DMS53 treated with DMSO at 0.1 percent for 48 hours (cell line): ENCODE measurements at regions not wholly inside any gene's neighbourhood (a gene's known extent, or its start where the extent isn't known, plus 50 kb on each side); places are given as distances from the start of the nearest gene placed in this dataset.
"Not testable (repeated sequence)": the region's sequence is repeated elsewhere in the genome, so short reads cannot be mapped to it uniquely, and the experiment has no call there.

ENCODE experiments used
- DNase-seq: peaks from one replicate; lab custom pipeline; 2025; ENCODE audit not compliant: unreplicated experiment; lab: John Stamatoyannopoulos, UW

GRCh38 chr2:89833116-89833779 lies 1141.8 kb downstream of the RPIA start:
- no peak for DNase-seq

GRCh38 chr2:89833780-89834117 lies 1142.3 kb downstream of the RPIA start:
- no peak for DNase-seq

GRCh38 chr2:89834306-89834705 lies 1142.8 kb downstream of the RPIA start:
- no peak for DNase-seq

DNA sequence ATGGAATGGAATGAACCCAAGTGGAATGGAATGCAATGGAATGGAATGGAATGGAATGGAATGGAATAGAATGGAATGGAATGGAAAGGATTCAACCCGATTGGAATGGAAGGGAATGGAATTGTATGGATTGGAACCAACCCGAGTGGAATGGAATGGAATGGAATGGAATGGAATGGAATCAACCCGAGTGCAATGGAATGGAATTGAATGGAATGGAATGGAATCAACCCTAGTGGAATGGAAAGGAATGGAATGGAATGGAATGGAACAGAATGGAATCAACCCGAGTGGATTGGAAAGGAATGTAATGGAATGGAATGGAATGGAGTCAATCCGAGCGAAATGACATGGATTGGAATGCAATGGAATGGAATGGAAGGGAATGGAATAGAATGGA lies 1144.9 kb downstream of the RPIA start:
- DNase-seq: not testable (repeated sequence)

GRCh38 chr2:89837962-89838625 lies 1146.6 kb downstream of the RPIA start:
- DNase-seq: no peak

DNA sequence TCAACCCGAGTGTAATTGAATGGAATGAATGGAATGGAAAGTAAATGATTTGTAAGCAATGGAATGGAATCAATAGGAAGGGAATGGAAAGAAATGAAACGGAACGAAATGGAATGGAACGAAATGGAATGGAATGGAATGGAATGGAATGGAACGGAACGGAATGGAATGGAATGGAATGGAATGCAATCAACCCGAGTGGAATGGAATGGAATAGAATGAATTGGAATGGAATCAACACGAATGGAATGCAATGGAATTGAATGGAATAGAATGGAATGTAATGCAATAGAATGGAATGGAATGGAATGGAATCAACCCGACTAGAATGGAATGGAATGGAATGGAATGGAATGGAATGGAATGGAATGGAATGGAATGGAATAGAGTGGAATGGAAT lies 1148.7 kb downstream of the RPIA start:
- not testable (repeated sequence) for DNase-seq

DNA sequence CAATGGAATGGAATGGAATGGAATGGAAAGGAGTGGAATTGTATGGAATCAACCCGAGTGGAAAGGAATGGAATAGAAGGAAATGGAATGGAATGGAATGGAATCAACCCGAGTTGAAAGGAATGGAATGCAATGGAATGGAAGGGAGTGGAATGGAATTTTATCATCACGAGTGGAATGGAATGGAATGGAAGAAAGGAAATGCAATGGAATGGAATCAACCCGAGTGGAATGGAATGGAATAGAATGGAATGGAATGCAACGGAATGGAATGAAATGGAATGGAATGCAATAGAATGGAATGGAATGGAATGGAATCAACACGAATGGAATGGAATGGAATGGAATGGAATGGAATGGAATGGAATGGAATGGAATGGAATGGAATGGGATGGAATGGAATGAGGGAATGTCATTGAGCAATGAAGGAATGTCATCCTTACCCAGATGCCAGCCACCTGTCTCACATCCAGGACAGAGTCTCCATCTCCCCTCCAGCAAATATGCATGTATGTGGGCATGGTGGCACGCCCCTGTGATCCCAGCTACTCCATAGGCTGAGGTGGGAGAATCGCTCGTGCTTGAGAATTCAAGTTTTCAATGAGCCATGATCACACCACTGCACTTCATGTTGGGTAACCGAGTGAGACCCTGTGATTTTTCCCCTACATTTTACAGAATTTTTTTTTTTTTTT lies 1149.5 kb downstream of the RPIA start:
- DNase-seq: not testable (repeated sequence)

DNA sequence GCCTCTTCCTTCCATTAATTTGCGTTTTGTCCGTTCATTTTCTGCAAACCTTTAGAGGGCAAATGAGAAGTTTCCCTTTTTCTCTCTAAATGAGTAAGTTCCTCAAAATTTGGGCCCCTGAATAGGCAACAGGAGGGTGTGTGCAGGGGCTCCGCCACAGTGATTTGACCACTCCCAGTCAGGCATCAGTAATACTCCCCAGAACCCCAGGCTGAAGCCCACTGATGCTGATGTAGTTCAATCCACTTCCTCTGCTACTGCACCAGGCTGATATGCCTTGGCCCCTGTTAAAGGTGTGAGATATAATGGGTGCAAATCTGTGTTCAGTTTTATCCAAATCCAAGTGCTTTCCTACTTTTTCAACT lies 1150.0 kb downstream of the RPIA start:
- no peak for DNase-seq

- no peak for DNase-seq
Observed at GRCh38 chr2:89842180-89842908, 1150.9 kb downstream of the RPIA start.

- no peak for DNase-seq
Observed at GRCh38 chr2:89844221-89844943, 1152.9 kb downstream of the RPIA start.

DNA sequence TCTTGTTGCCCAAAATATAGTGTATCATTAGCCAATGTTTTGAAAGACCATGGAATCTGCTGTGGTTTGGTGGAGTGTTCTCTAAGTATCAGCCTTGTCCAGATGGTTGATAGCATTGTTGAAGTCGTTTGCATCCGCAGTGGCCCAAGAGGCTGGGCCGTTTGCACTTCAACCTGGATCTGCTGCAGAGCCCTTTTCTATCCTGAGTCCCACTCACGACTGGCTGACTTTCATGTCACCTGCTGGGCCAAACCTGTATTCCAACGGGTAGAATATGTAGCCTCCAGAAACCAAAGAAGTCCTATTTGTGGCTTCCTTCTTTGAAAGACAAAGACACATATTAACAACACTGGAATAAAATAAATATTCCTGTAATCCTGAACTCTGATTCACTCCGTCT lies 1154.1 kb downstream of the RPIA start:
- DNase-seq: no peak

GRCh38 chr2:89848114-89848513 lies 1156.6 kb downstream of the RPIA start:
- DNase-seq: no peak

DNA sequence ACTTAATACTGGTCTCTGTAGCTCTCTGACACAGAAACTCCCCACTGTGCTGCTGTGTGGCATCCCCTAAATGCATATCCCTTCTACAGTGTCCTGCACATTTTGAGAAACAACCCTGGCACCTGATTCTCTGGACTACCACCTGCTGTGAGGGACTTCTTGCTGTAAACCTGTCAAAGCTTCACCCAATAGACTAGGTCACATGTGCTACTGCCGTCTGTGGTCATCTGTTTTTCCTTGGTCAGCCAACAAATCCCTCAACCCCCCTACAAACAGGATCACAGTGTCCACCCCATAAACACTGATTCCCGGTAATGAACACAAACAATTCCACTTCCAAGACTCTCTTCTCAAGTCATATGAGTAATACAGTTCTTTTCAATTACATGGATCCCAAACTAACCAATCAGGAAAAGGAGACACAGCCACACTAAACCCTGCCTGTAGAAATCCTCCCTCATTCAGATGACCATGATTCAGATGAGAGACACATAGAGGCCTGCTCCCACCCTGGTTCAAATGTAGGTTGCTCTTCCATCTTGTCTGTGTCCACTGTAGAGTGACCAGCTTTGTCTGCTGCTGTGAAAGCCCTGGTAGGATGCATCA lies 1157.4 kb downstream of the RPIA start:
- DNase-seq: no peak

DNA sequence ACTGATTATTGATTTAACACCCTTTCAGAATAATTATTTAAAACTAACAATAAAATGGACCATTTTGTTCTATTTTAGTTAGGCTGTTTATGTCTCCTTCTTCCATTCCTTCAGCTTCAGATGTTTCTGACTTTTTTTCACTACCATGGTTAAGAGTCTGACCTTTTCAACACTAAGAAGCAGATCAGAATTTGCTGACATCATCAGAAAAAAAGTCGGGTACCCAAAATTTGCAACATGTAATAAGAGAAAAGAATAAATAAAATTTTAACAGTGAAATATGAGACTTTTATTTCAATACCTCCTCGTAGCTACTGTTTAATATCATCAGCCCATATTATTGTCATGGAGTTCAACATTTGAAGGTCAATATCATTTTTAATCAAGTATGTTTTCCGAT lies 1158.3 kb downstream of the RPIA start:
- DNase-seq: no peak

DNA sequence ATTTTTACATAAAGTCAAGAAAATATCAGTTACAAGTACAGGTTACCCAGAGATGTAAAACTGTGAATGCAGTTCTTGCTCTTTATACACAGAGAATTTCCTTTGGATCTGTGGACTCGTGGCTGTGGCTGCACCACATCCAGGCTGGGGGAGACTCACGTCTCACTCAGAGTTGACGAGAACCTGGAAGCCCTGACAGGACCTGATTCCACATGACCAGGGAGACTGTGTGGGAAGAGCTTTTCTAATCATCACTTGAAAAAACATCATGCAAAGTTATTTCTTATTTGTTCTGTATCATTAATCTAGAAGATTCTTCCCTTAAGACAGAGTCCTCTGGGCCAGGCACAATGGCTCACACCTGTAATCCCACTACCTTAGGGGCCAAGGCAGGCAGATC lies 1159.0 kb downstream of the RPIA start:
- DNase-seq: no peak

DNA sequence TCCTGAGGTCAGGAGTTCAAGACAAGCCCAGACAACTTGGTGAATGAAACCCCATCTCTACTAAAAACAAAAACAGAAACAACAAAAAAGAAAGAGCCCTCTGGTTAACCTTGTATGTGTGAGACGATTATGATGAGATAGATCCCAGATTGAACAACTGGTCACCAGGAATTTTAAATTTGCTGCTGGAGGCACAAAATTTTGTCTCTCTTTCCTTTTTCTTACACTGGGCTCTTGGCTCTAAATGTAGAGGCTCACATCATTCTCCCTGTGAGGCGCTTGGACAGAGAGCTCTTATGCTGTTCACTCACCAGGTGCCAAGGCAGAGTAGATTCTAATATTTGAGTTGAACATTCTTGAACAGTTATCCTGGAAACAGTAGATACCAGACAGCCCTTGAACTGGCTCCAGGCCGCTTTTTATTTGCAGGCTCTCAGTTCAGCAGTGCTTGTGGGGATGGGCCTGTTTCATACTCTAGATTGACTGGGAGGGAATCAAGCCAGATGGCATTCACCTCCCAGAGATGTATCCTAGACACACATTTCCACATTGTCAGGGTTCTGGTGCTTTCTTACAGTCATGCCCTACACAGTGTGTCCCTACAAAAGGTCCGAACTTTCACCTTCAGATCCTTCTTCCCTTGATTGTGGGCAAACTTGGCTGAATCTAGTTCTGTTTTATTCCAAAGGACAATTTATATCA lies 1159.6 kb downstream of the RPIA start:
- no peak for DNase-seq

DNA sequence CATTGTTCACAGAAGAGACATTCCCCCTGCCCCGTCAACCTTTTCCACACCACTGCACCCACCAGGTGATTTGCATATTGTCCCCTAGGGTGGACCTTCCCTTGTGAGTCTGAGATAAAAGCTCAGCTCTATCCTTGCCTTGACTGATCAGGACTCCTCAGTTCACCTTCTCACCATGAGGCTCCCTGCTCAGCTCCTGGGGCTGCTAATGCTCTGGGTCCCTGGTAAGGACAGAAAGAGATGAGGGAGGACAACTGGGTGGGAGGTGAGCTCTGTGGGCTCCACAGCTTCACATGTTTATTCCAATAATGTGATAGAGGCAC lies 1160.1 kb downstream of the RPIA start:
- no peak for DNase-seq

- DNase-seq: not testable (repeated sequence)
Observed at GRCh38 chr2:89853427-89853826, 1162.0 kb downstream of the RPIA start.

DNA sequence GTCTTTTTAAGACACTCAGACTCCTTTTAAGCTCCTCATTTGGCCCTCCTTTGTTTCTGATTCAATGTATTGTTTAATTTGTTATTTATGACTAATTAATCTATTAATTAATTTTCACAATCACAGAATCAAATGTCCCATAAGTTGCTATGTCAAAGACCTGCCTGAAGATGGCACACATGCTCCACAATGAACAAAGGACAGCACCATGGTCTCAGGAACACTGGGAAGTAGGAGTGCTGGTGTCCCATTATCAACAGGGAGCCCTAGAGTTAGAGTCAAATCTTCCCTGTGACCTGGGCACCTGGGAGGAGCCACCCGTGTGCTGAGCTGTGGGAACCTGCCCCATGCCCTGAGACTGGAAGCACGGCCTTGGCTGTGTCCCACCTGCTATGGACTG lies 1164.3 kb downstream of the RPIA start:
- DNase-seq: not testable (repeated sequence)

GRCh38 chr2:89856305-89856704 lies 1164.8 kb downstream of the RPIA start:
- not testable (repeated sequence) for DNase-seq
